H9 (cell line): ENCODE measurements at regions not wholly inside any gene's neighbourhood (a gene's known extent, or its start where the extent isn't known, plus 50 kb on each side); places are given as distances from the start of the nearest gene placed in this dataset.

ENCODE experiments used
- DNase-seq: peaks from one replicate; pipeline ENCODE4 v3.0.0-alpha.2; 2017
- H2AFZ ChIP-seq: one replicate; pipeline ENCODE4 v1.6.1; 2013; ENCODE audit warnings: mild to moderate bottlenecking, low read length, control low read depth, moderate library complexity
- H2AK5ac ChIP-seq: 2 replicates; pipeline ENCODE4 v1.6.1; 2013; ENCODE audit warnings: low read length, control low read depth, mixed read lengths; ENCODE audit not compliant: insufficient read length
- H2BK120ac ChIP-seq: one replicate; pipeline ENCODE4 v1.6.1; 2013; ENCODE audit warnings: low read depth, mild to moderate bottlenecking, low read length, control low read depth, inconsistent platforms; ENCODE audit not compliant: poor library complexity, severe bottlenecking
- H2BK12ac ChIP-seq: 2 replicates; pipeline ENCODE4 v1.6.1; 2013; ENCODE audit warnings: low read length, control low read depth, mixed read lengths, low read depth; ENCODE audit not compliant: insufficient read length
- H2BK15ac ChIP-seq: 2 replicates; pipeline ENCODE4 v1.6.1; 2013; ENCODE audit warnings: low read depth, low read length, control low read depth
- H2BK20ac ChIP-seq: one replicate; pipeline ENCODE4 v1.6.1; 2013; ENCODE audit warnings: low read depth, mild to moderate bottlenecking, low read length, control low read depth, inconsistent platforms; ENCODE audit not compliant: poor library complexity, severe bottlenecking
- H2BK5ac ChIP-seq: 2 replicates; pipeline ENCODE4 v1.6.1; 2013; ENCODE audit warnings: low read length, control low read depth, mixed read lengths; ENCODE audit not compliant: insufficient read length
- H3K14ac ChIP-seq: 2 replicates; pipeline ENCODE4 v1.6.1; 2013; ENCODE audit warnings: low read length, control low read depth; ENCODE audit not compliant: insufficient read depth
- H3K18ac ChIP-seq: 2 replicates; pipeline ENCODE4 v1.6.1; 2013; ENCODE audit warnings: low read depth, mild to moderate bottlenecking, mixed read lengths, low read length, control low read depth; ENCODE audit not compliant: insufficient read length
- H3K23ac ChIP-seq: 2 replicates; pipeline ENCODE4 v1.6.1; 2013; ENCODE audit warnings: low read length, control low read depth, mixed read lengths, low read depth; ENCODE audit not compliant: insufficient read length
- H3K23me2 ChIP-seq: 2 replicates; pipeline ENCODE4 v1.6.1; 2013; ENCODE audit warnings: low read depth, mild to moderate bottlenecking, mixed read lengths, low read length, control low read depth; ENCODE audit not compliant: insufficient read length, poor library complexity, severe bottlenecking
- H3K27ac ChIP-seq: 2 replicates; pipeline ENCODE4 v1.5.1; 2013; ENCODE audit warnings: low read length, control low read depth, mixed read lengths, low read depth; ENCODE audit not compliant: insufficient read length
- H3K27me3 ChIP-seq: 2 replicates; pipeline ENCODE4 v1.6.1; 2013; ENCODE audit warnings: low read length, control low read depth, inconsistent platforms; ENCODE audit not compliant: insufficient read depth
- H3K4ac ChIP-seq: 2 replicates; pipeline ENCODE4 v1.6.1; 2013; ENCODE audit warnings: low read depth, mild to moderate bottlenecking, control low read depth, inconsistent platforms, low read length, moderate library complexity
- H3K4me1 ChIP-seq: 2 replicates; pipeline ENCODE4 v1.6.1; 2013; ENCODE audit warnings: low read length, control low read depth, inconsistent platforms; ENCODE audit not compliant: insufficient read depth
- H3K4me2 ChIP-seq: 2 replicates; pipeline ENCODE4 v1.6.1; 2013; ENCODE audit warnings: low read length, control low read depth, mixed read lengths; ENCODE audit not compliant: insufficient read length, insufficient read depth
- H3K56ac ChIP-seq: 2 replicates; pipeline ENCODE4 v1.6.1; 2013; ENCODE audit warnings: low read depth, mild to moderate bottlenecking, mixed read lengths, low read length, control low read depth; ENCODE audit not compliant: insufficient read length
- H3K79me1 ChIP-seq: 2 replicates; pipeline ENCODE4 v1.6.1; 2013; ENCODE audit warnings: low read depth, mild to moderate bottlenecking, moderate library complexity, low read length, control low read depth, inconsistent platforms; ENCODE audit not compliant: insufficient read depth, poor library complexity, severe bottlenecking
- H3K79me2 ChIP-seq: 2 replicates; pipeline ENCODE4 v1.6.1; 2013; ENCODE audit warnings: low read length, control low read depth, inconsistent platforms; ENCODE audit not compliant: insufficient read depth
- H3K9ac ChIP-seq: 2 replicates; pipeline ENCODE4 v1.6.1; 2013; ENCODE audit warnings: low read length, control low read depth, mixed read lengths; ENCODE audit not compliant: insufficient read length; ENCODE audit errors: extremely low read depth
- H3K9me3 ChIP-seq: one replicate; pipeline ENCODE4 v1.6.1; 2013; ENCODE audit warnings: low read depth, low read length, inconsistent platforms; ENCODE audit not compliant: control insufficient read depth
- H3T11ph ChIP-seq: one replicate; pipeline ENCODE4 v1.6.1; 2013; ENCODE audit warnings: mild to moderate bottlenecking, low read length, control low read depth, inconsistent platforms
- H4K20me1 ChIP-seq: one replicate; pipeline ENCODE4 v1.6.1; 2013; ENCODE audit not compliant: control insufficient read depth, insufficient read length, insufficient read depth
- H4K5ac ChIP-seq: 2 replicates; pipeline ENCODE4 v1.6.1; 2013; ENCODE audit warnings: low read depth, mild to moderate bottlenecking, mixed read lengths, low read length, control low read depth; ENCODE audit not compliant: insufficient read length
- H4K8ac ChIP-seq: replicated peaks from 2 replicates; pipeline ENCODE4 v1.6.1; 2013; ENCODE audit warnings: low read length, control low read depth, mixed read lengths, low read depth; ENCODE audit not compliant: insufficient read length
- H4K91ac ChIP-seq: 2 replicates; pipeline ENCODE4 v1.6.1; 2013; ENCODE audit warnings: low read depth, mild to moderate bottlenecking, moderate library complexity, mixed read lengths, low read length, control low read depth; ENCODE audit not compliant: insufficient read length
- H3K27ac Mint-ChIP-seq, 3 experiments: 2 replicates in 2 of 3; 3 replicates in 1 of 3; pipeline ENCODE4 v1.8.0; 2020 to 2021; ENCODE audit warnings: mixed read lengths in 3 of 3, mild to moderate bottlenecking in 1 of 3, moderate library complexity in 1 of 3
- H3K27me3 Mint-ChIP-seq: 2 replicates; pipeline ENCODE4 v1.8.0; 2021; ENCODE audit warnings: low read depth, mild to moderate bottlenecking, moderate library complexity, mixed read lengths
- H3K36me3 Mint-ChIP-seq, 3 experiments: 2 replicates in 2 of 3; 3 replicates in 1 of 3; pipeline ENCODE4 v1.8.0; 2020 to 2021; ENCODE audit warnings: low read depth in 3 of 3, mixed read lengths in 3 of 3; ENCODE audit not compliant: insufficient read depth in 1 of 3
- H3K4me1 Mint-ChIP-seq, 2 experiments: 2 replicates each; pipeline ENCODE4 v1.8.0; 2020; ENCODE audit warnings: mixed read lengths in 2 of 2
- H3K4me3 Mint-ChIP-seq, 2 experiments: 2 replicates in 1 of 2; 3 replicates in 1 of 2; pipeline ENCODE4 v1.8.0; 2020 to 2021; ENCODE audit warnings: mild to moderate bottlenecking in 2 of 2, mixed read lengths in 2 of 2, moderate library complexity in 1 of 2
- H3K9me3 Mint-ChIP-seq, 2 experiments: 2 replicates in 1 of 2; 3 replicates in 1 of 2; pipeline ENCODE4 v1.8.0; 2020; ENCODE audit warnings: mild to moderate bottlenecking in 2 of 2, mixed read lengths in 2 of 2, moderate library complexity in 1 of 2
- WGBS: extraction: QIAGEN DNeasy Blood & Tissue Kit; methylation state at CpG from one replicate; pipeline ENCODE4 v1.1.7; 2013; ENCODE audit warnings: missing lambda C conversion rate, low lambda C conversion rate, mixed read lengths; ENCODE audit not compliant: insufficient read length; ENCODE audit errors: extremely low coverage; 5-methylcytosine and 5-hydroxymethylcytosine counted together
- TF ChIP-seq, protein P1 (sequence below): fragments of 200-600 bp; sonication (generic); conservative IDR thresholded peaks from 3 replicates; pipeline ENCODE4 v1.8.0; 2021; ENCODE audit warnings: antibody characterized with exemption, mild to moderate bottlenecking

GRCh38 chr1:209250861-209251636 lies 332.5 kb upstream of the CAMK1G start:
- Histone ChIP-seq H2BK5ac (no peak overlapping the region), H2AK5ac (no peak overlapping the region), H2BK120ac (no peak overlapping the region), H3K23ac (no peak overlapping the region), H2AFZ (no peak overlapping the region), H2BK15ac (no peak overlapping the region), H3K23me2 (no peaks in the 10 kb centered on the region), H4K91ac (no peak overlapping the region), H3K9me3 (no peaks in the 10 kb centered on the region), H3K4ac (no peak overlapping the region), H3K56ac (no peak overlapping the region), H3K9ac (no peak overlapping the region), H3K14ac (no peak overlapping the region), H3K4me1 (peaks cover 9% of the 10 kb centered on the region; the same call in 1 of the 2 replicates), H3K79me2 (no peaks in the 10 kb centered on the region), H3K4me2 (no peak overlapping the region), H3K27ac (no peak overlapping the region), H3K18ac (no peak overlapping the region), H2BK20ac (no peak overlapping the region), H2BK12ac (no peak overlapping the region), H4K20me1 (no peaks in the 10 kb centered on the region), H3K79me1 (no peaks in the 10 kb centered on the region), H4K5ac (no peak overlapping the region), H3T11ph (no peak overlapping the region), H4K8ac (no peak overlapping the region), H3K27me3 (no peaks in the 10 kb centered on the region)
- H3K27me3 Mint-ChIP-seq = no peaks in the 10 kb centered on the region
- no peak for DNase-seq
- WGBS = no CpG with 5 or more reads among the region's 4 CpGs
- H3K4me3 Mint-ChIP-seq = no peak overlapping the region
- no peaks in the 10 kb centered on the region for H3K36me3 Mint-ChIP-seq
- H3K4me1 Mint-ChIP-seq = peaks cover 20 to 24% of the 10 kb centered on the region in 2 experiments
- H3K9me3 Mint-ChIP-seq = peaks cover 0 to 2% of the 10 kb centered on the region in 2 experiments; a peak in 2 of 5 replicates
- H3K27ac Mint-ChIP-seq = no peak overlapping the region; a peak in 1 of 7 replicates
- TF ChIP-seq, protein P1, sequence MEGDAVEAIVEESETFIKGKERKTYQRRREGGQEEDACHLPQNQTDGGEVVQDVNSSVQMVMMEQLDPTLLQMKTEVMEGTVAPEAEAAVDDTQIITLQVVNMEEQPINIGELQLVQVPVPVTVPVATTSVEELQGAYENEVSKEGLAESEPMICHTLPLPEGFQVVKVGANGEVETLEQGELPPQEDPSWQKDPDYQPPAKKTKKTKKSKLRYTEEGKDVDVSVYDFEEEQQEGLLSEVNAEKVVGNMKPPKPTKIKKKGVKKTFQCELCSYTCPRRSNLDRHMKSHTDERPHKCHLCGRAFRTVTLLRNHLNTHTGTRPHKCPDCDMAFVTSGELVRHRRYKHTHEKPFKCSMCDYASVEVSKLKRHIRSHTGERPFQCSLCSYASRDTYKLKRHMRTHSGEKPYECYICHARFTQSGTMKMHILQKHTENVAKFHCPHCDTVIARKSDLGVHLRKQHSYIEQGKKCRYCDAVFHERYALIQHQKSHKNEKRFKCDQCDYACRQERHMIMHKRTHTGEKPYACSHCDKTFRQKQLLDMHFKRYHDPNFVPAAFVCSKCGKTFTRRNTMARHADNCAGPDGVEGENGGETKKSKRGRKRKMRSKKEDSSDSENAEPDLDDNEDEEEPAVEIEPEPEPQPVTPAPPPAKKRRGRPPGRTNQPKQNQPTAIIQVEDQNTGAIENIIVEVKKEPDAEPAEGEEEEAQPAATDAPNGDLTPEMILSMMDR = no peak
